ENCODE measurements at regions not wholly inside any gene's neighbourhood (a gene's known extent, or its start where the extent isn't known, plus 50 kb on each side); places are given as distances from the start of the nearest gene placed in this dataset.

- Histone ChIP-seq H3K27ac (no peak overlapping the region), H3K27me3 (replicated peaks) (no peaks in the 10 kb centered on the region), H3K36me3 (replicated peaks) (no peaks in the 10 kb centered on the region), H3K4me3 (ENCODE audit: low read depth, low read length) (no peak overlapping the region)
- TF ChIP-seq CTCF (IDR thresholded peaks at IDR 0.05; ENCODE audit: low read depth, low read length, missing control alignments) = no peak
- DNase-seq = no peak
- in situ Hi-C loops (cut with HindIII; ENCODE audit: low pct_ligation_motif_present, low sequenced_read_pairs) = no loop called here
Observed at GRCh38 chr1:230506451-230506850, 80.3 kb upstream of the PGBD5 start.

GRCh38 chr1:230504310-230504709, 78.2 kb upstream of the PGBD5 start:
- TF ChIP-seq CTCF (IDR thresholded peaks at IDR 0.05; ENCODE audit: low read depth, low read length, missing control alignments) = no peak
- in situ Hi-C loops (cut with HindIII; ENCODE audit: low pct_ligation_motif_present, low sequenced_read_pairs) = no loop called here
- H3K27me3 ChIP-seq (replicated peaks) = no peaks in the 10 kb centered on the region
- H3K36me3 ChIP-seq (replicated peaks) = no peaks in the 10 kb centered on the region
- no peak overlapping the region for H3K27ac ChIP-seq
- no peak overlapping the region for H3K4me3 ChIP-seq (ENCODE audit: low read depth, low read length)
- no peak for DNase-seq

- Histone ChIP-seq H3K36me3 (replicated peaks) (no peaks in the 10 kb centered on the region), H3K27me3 (replicated peaks) (no peaks in the 10 kb centered on the region), H3K4me3 (ENCODE audit: low read depth, low read length) (no peak overlapping the region), H3K27ac (no peak overlapping the region)
- no peak for DNase-seq
- no peak for TF ChIP-seq CTCF (IDR thresholded peaks at IDR 0.05; ENCODE audit: low read depth, low read length, missing control alignments)
- in situ Hi-C loops (cut with HindIII; ENCODE audit: low pct_ligation_motif_present, low sequenced_read_pairs) = no loop called here
Observed at GRCh38 chr1:230503726-230504125, 77.6 kb upstream of the PGBD5 start.

DNA sequence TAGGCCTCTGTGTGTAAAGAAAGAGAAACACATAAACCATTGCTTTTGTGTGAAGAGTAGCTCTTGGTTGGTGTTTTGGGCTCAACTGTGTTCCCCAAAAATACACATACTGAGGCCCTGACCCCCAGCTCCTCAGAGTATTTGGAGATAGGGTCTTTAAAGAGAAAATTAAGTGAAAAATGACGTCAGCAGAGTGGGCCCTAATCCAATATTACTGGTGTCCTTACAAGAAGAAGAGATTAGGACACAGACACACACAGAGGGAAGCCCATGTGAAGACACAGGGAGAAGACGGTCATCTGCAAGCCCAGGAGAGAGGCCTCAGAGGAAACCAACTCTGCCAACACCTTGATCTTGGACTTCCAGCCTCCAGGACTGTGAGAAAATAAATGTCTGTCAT, 76.9 kb upstream of the PGBD5 start:
- Histone ChIP-seq H3K36me3 (replicated peaks) (no peaks in the 10 kb centered on the region), H3K27me3 (replicated peaks) (no peaks in the 10 kb centered on the region), H3K27ac (no peak overlapping the region), H3K4me3 (ENCODE audit: low read depth, low read length) (no peak overlapping the region)
- no peak for DNase-seq
- in situ Hi-C loops (cut with HindIII; ENCODE audit: low pct_ligation_motif_present, low sequenced_read_pairs) = no loop called here
- TF ChIP-seq CTCF (IDR thresholded peaks at IDR 0.05; ENCODE audit: low read depth, low read length, missing control alignments) = no peak

DNA sequence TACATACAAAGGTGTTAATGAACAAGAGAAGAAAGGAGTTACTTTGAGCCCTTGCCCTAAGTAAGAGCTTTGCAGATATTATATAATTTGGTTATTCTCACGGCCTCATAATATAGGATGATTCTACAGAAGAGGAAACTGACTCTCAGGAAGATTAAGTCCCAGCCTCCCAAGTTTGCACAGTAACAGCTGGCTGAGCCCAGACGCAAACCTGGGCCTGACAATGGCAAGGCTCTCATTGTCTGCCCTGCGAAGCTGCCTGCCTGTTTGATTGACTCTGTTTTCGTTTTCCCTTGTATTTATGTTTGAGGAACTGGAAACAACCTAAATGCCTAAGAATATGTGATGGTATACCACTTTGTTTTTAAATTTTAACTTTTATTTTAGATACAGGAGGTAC, 76.2 kb upstream of the PGBD5 start:
- H3K27me3 ChIP-seq (replicated peaks) = no peaks in the 10 kb centered on the region
- in situ Hi-C loops (cut with HindIII; ENCODE audit: low pct_ligation_motif_present, low sequenced_read_pairs) = no loop called here
- no peak overlapping the region for H3K27ac ChIP-seq
- no peak for TF ChIP-seq CTCF (IDR thresholded peaks at IDR 0.05; ENCODE audit: low read depth, low read length, missing control alignments)
- no peaks in the 10 kb centered on the region for H3K36me3 ChIP-seq (replicated peaks)
- no peak overlapping the region for H3K4me3 ChIP-seq (ENCODE audit: low read depth, low read length)
- DNase-seq = no peak

GRCh38 chr1:230501849-230502248, 75.7 kb upstream of the PGBD5 start:
- in situ Hi-C loops (cut with HindIII; ENCODE audit: low pct_ligation_motif_present, low sequenced_read_pairs) = no loop called here

More at GRCh38 chr1:230501849-230502248, 75.7 kb upstream of the PGBD5 start:
- Histone ChIP-seq H3K4me3 (ENCODE audit: low read depth, low read length) (no peak overlapping the region), H3K27me3 (replicated peaks) (no peaks in the 10 kb centered on the region), H3K36me3 (replicated peaks) (no peaks in the 10 kb centered on the region), H3K27ac (no peak overlapping the region)
- TF ChIP-seq CTCF (IDR thresholded peaks at IDR 0.05; ENCODE audit: low read depth, low read length, missing control alignments) = no peak
- no peak for DNase-seq

All from brain microvascular endothelial cell (primary cell).